Hematopoietic multipotent progenitor cell treated with erythropoietin and hydrocortisone succinate and interleukin-3 and kit ligand, for 6 days (in vitro differentiated cells): ENCODE measurements at regions not wholly inside any gene's neighbourhood (a gene's known extent, or its start where the extent isn't known, plus 50 kb on each side); places are given as distances from the start of the nearest gene placed in this dataset.

Experiments
- DNase-seq: peaks from one replicate; pipeline ENCODE4 v3.0.0-alpha.2; 2015

GRCh38 chr18:32621034-32621433, 150.4 kb upstream of the GAREM1 start:
- no peak for DNase-seq

DNA sequence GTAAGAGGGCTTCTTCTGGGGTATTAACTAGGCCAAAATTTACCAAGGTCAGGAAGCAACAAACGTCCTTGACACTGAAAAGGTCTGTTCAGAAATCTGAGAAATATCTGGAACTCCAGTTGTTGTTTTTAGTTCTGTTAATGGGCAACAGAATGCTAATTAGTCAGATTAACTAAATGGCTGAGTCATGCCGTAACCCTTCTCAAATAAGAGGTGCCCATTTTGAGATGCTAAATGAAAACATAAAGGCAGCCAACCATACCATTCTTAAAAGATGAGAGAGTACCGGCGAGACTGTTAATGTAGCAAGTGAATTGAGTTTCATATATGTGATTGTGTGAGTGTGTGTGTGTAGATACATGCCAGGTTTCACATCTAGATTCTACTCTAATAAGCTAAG, 147.9 kb upstream of the GAREM1 start:
- no peak for DNase-seq

- DNase-seq, result no peak
These were observed 143.1 kb upstream of the GAREM1 start for GRCh38 chr18:32613821-32614220.

- no peak for DNase-seq
These were observed 142.0 kb upstream of the GAREM1 start for GRCh38 chr18:32612651-32613050.

GRCh38 chr18:32610176-32610575, 139.5 kb upstream of the GAREM1 start:
- no peak for DNase-seq

DNA sequence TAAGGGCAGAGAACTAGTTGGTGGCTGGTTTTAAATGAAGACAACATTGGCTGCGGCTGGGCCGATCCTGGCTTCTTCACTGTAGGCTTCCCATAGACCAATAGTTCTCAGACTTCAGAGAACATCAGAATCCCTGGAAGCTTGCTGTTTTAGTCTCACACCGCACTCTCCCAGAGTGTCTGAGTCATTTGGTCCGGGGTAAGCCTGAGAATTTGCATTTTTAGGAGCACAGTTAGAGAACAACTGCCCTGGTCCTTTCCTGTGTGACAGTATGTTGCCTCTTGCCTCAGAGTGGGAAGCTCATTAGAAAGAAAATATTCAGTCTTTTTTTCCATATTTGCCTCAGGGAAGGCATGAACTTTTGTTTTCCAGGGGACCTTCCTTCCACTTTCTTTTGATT, 137.1 kb upstream of the GAREM1 start:
- no peak for DNase-seq

GRCh38 chr18:32598144-32598543, 127.5 kb upstream of the GAREM1 start:
- DNase-seq, result no peak

GRCh38 chr18:32596501-32596900, 125.8 kb upstream of the GAREM1 start:
- no peak for DNase-seq

GRCh38 chr18:32595832-32596231, 125.2 kb upstream of the GAREM1 start:
- no peak for DNase-seq

- DNase-seq, result no peak
These were observed 117.5 kb upstream of the GAREM1 start for GRCh38 chr18:32588191-32588590.

GRCh38 chr18:32583431-32583830, 112.7 kb upstream of the GAREM1 start:
- DNase-seq, result no peak

DNA sequence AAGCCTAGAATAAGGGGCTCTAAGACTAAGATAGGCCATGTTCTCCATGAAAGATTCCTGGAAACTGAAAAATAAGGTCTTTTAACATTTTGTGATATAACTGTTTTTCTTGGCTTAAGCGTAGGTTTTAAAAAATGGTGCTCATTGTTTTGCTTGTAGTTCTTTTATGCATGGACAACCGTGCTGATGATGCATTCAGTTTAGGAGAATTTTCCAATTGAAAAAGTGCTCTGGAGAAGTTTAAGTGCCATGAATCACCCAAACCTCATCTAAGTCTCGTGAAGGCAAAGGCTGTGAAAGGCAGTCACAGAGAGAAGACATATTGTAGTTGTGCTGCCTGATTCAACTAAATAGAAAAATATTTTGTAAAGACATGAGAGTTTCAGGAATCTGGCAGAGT, 111.8 kb upstream of the GAREM1 start:
- no peak for DNase-seq

- DNase-seq, result no peak
These were observed 106.9 kb upstream of the GAREM1 start for GRCh38 chr18:32577561-32577960.

DNA sequence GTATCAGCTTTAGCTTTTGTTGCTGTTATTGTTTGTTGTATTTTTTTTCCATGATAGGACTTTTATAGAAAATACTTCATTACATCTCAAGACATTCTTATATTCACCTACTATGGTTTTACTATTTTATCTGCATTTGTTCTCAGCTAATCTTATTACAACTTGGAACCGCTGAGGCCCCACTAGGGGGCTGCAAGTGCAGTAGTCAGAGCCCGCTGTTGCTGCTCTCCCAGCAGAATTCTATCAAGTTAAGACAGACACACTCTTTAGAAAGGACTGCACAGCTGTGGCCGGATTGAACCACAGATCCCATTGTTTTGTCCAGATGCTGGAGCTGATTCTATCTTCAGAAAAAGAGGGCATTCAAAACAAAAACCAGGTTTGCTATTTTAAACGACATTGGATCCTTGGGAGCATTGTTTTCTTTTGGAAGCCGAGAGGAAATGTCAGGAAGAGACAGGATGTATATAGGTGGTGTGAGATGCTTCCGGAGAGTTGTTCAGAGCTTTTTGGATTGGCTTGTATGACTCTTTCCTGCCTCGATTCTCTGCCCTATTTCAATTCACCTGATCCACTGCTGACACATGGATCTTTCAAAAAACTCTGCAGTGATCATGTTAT, 105.7 kb upstream of the GAREM1 start:
- peak; percentile 21 for DNase-seq

GRCh38 chr18:32566960-32567359, 96.3 kb upstream of the GAREM1 start:
- DNase-seq, result no peak

DNA sequence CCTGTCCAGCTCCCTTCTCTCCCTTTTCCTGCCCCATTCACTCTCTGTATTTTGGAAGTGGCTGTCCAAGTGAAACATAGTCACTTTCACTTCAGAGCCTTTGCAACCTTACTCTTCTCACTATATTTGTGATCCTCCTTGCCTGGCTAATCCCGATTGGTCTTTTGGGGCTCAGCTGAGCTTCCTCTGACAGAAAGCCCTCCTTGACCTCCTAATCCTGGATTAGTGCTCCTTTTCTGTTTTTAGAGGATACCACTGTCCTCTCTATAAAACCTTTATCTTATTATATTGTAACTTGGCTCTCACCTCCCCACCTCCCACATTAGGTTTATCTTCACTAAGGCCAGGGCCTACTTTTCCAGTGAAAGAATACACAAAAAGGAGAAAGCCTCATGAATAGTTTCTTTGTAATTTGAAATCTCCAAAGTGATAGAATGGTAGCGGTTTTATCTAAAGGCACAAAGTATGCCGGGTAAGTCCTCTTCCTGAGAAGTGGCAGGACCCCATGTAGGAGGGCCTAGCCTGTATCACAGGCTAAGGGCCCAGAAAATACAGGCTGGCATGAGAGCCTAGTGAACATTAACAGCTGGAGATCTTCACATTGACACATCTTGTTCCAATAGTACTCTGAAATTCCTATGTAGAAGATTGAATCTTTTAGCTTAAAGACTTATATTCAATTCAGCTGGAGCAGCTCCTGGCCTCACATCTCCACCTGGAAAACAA, 83.1 kb upstream of the GAREM1 start:
- no peak for DNase-seq

GRCh38 chr18:32553174-32553573, 82.5 kb upstream of the GAREM1 start:
- no peak for DNase-seq

GRCh38 chr18:32552421-32553030, 81.8 kb upstream of the GAREM1 start:
- peak; percentile 79 for DNase-seq

DNA sequence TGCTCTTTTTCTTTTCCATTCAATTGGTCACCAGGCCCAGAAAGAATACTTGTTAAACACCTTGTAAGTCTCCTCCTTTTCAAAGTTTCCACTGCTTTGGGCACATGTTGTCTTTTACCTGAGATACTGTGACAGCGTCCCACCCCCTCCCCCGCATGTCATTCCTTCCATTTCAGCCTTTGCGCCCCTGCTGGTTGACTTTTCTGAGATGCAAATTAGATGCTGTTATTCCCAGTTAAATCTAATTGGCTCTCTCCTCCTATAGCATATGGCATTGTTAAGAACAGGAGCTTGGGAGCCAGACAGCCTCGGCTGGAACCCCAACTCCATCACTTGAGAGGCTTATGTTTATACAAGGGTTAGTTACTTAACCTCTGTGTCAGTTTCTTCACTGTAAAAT, 80.3 kb upstream of the GAREM1 start:
- no peak for DNase-seq

GRCh38 chr18:32549248-32550110, 78.8 kb upstream of the GAREM1 start:
- peak; percentile 73 for DNase-seq

DNA sequence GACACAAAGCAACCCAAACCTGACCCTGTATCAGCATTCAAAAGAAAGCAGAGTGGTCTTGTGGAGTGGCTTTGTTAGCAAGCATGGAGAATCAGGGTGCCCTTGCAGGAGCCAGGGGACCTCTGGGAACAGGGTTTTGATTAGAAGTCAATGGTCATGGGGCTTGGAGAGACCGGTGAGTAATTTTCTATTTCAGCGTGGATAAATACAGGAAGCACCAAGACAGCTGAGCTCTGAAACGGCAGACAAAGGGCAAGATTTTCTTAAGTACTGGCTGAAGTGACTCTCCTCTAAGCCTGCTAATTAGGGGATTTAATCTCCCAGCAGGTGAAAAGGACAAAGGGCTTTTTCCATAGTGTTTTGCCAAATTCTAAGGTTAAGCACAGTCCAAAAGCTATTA, 78.0 kb upstream of the GAREM1 start:
- no peak for DNase-seq

- DNase-seq, result no peak
These were observed 74.9 kb upstream of the GAREM1 start for GRCh38 chr18:32545631-32546030.

- no peak for DNase-seq
These were observed 73.4 kb upstream of the GAREM1 start for GRCh38 chr18:32544088-32544487.
